ENCODE measurements at regions not wholly inside any gene's neighbourhood (a gene's known extent, or its start where the extent isn't known, plus 50 kb on each side); places are given as distances from the start of the nearest gene placed in this dataset.

DNA sequence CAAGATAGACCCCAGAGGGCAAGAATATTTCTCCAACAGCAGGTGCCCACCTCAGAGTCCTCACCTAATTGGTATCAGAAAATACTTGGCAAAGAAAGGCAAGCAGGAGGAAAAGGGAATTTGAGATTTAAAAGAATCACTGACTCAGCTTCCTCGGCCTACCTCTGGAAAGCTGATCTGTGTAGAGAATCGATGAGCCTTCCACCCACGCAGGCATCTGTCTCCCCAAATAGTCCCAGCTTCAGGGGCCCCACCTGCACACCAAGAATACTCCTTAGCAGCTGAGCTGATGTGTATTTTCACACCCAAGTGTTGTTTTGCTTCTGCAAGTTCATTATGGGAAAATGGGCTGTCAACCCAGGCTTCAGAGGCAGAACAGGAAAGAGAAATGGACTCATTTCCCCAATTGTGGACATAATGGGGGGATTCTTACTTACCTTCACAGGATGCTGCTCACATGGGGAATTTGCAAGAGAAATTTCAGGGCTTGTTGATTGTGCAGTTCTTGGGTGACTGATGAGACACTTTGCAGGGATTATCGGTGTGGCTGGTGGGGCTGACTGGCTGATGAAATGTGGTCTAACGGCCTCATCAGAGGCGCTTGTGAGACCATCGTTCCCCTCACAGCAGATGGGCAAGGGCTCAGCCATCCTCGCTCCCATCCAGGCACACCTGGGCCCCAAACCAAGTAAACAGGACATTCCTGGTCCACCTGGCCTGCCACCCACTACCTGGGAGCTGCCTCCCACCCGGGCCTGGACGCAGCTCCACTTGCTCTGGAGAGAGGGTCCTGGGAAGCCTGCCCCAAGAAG, 436.3 kb downstream of the PTPRU start:
- TF ChIP-seq, protein P1, sequence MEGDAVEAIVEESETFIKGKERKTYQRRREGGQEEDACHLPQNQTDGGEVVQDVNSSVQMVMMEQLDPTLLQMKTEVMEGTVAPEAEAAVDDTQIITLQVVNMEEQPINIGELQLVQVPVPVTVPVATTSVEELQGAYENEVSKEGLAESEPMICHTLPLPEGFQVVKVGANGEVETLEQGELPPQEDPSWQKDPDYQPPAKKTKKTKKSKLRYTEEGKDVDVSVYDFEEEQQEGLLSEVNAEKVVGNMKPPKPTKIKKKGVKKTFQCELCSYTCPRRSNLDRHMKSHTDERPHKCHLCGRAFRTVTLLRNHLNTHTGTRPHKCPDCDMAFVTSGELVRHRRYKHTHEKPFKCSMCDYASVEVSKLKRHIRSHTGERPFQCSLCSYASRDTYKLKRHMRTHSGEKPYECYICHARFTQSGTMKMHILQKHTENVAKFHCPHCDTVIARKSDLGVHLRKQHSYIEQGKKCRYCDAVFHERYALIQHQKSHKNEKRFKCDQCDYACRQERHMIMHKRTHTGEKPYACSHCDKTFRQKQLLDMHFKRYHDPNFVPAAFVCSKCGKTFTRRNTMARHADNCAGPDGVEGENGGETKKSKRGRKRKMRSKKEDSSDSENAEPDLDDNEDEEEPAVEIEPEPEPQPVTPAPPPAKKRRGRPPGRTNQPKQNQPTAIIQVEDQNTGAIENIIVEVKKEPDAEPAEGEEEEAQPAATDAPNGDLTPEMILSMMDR (IDR thresholded peaks at IDR 0.05; ENCODE audit: low read depth, low read length) = no peak
- Histone ChIP-seq H3K4me1 (no peaks in the 10 kb centered on the region), H3K9me3 (no peaks in the 10 kb centered on the region), H3K27me3 (no peaks in the 10 kb centered on the region), H3K4me3 (ENCODE audit: low read depth, low read length) (no peak overlapping the region), H3K36me3 (no peaks in the 10 kb centered on the region)
- DNase-seq = no peak

DNA sequence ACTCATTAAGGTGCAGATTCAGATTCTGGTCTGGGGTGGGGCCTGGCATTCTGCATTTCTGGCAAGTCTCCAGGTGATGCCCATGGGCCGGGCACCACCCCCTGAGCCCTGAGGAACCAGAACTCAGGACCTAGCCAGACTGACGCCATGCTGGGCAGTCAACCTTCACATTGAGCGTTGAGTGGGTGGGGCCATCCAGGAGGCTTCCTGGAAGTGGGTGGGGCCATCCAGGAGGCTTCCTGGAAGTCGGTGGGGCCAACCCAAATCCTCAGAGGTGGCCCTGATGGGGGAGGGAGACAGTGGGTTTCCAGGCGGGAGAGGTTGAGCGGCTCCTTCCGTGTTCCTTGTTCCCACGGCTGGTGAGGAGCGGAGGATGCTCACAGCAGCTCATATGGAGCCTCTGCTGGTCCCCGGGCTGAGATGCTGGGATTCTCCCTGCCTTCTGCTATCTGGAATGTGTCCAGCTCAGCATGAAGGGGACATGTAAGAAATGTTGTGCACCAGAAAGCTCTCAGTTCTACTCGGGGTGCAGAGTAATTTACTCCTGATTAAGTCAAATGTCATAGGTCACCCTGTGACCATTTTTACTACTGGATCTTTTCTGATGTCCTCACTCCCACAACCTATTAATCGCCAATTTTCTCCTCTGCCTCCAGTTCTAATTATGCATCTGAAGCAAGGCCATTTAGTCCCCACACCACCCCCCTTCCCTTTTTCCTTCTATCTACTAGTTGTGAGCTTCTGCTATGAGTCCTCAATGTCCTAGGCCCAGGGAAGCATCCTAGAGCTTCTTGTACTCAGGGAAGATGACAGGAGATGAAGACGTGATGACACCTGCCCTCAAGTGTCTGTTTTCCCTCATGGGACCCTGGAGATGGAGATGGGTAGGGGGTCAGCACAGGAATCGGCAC, 435.4 kb downstream of the PTPRU start:
- TF ChIP-seq, protein P1 (IDR thresholded peaks at IDR 0.05; ENCODE audit: low read depth, low read length) = no peak
- H3K9me3 ChIP-seq = no peaks in the 10 kb centered on the region
- H3K36me3 ChIP-seq = no peaks in the 10 kb centered on the region
- no peak for DNase-seq
- no peaks in the 10 kb centered on the region for H3K4me1 ChIP-seq
- H3K4me3 ChIP-seq (ENCODE audit: low read depth, low read length) = no peak overlapping the region
- no peaks in the 10 kb centered on the region for H3K27me3 ChIP-seq

DNA sequence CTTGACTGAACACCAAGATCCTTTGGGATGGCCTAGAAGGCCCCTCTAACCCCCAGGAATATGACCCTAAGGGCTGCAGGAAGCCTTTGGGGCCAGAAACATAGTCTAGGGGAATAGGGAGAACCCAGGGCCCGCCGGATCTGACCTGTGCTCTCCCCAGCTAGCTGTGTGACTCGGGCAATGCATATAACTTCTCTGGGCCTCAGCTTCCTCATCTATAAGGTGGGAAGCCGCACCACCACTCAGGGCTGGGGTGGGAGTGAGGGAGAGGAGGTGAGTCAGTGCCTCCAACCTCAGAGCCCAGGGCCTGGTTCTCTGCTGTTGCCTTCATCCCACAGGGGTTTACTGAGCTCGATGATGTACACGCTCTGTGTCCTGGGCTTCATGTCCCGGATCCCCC, 434.4 kb downstream of the PTPRU start:
- no peaks in the 10 kb centered on the region for H3K9me3 ChIP-seq
- TF ChIP-seq, protein P1 (IDR thresholded peaks at IDR 0.05; ENCODE audit: low read depth, low read length) = no peak
- H3K4me1 ChIP-seq = no peaks in the 10 kb centered on the region
- H3K27me3 ChIP-seq = no peaks in the 10 kb centered on the region
- no peak for DNase-seq
- no peaks in the 10 kb centered on the region for H3K36me3 ChIP-seq
- no peak overlapping the region for H3K4me3 ChIP-seq (ENCODE audit: low read depth, low read length)

DNA sequence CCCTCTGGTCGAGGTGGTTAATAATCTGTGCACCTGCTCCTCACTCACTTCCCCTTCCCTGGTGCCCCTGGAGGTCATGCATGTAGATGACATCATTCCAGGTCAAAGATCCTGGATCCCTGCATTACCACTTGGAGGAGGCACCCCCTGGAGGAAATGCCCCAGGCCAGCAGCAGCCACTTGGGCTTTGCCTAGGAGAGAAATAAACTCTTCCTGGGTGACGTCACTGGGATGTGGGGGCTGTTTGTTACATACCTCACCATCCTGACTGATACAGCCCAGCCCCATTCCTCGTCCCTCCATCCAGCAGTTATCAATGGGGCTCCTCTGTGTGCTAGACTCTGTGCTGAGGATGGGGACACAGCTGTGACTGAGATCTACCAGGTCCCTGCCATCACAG, 433.6 kb downstream of the PTPRU start:
- no peak for DNase-seq
- TF ChIP-seq, protein P1 (IDR thresholded peaks at IDR 0.05; ENCODE audit: low read depth, low read length) = no peak
- no peak overlapping the region for H3K4me3 ChIP-seq (ENCODE audit: low read depth, low read length)

DNA sequence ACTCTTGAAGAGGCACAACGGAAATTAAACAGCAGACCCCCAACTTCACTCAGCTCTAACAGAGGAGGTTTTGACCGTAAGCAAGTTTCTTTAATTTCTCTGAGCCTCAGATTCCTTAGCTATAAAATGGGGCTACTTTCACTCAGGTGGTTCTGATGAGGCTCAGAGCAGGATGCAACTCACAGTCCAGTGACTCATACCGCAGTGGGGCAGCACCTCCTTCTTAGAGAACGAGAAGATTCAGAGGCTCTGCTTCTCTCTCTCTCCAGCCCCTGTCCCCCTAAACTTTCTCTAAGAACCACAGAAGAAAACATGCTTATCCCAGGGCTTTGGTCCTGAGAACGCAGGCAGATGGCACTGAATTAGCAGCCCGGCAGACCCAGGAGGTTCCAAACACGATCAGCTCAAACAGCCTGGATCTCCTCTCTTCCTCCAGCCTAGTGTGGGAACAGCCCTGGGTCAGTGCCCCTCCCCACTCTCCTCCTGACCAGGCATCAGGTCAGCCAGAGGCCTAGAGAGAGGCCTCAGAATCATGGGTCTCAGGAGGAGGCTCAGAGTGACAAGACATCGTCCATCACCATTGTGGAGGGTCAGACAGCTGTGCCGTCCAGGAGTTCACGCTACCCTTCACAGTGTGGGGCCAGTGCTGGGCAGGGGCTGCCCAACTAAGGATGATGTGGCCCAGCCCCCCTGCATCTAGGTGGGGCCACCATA, 433.0 kb downstream of the PTPRU start:
- no peaks in the 10 kb centered on the region for H3K4me1 ChIP-seq
- TF ChIP-seq, protein P1 (IDR thresholded peaks at IDR 0.05; ENCODE audit: low read depth, low read length) = no peak
- H3K27me3 ChIP-seq = no peaks in the 10 kb centered on the region
- no peaks in the 10 kb centered on the region for H3K9me3 ChIP-seq
- no peak overlapping the region for H3K4me3 ChIP-seq (ENCODE audit: low read depth, low read length)
- no peaks in the 10 kb centered on the region for H3K36me3 ChIP-seq
- DNase-seq = no peak

More for the DNA sequence above, 433.6 kb downstream of the PTPRU start:
- no peaks in the 10 kb centered on the region for H3K27me3 ChIP-seq
- H3K4me1 ChIP-seq = no peaks in the 10 kb centered on the region
- no peaks in the 10 kb centered on the region for H3K36me3 ChIP-seq
- H3K9me3 ChIP-seq = no peaks in the 10 kb centered on the region
